D721Med (cell line): ENCODE measurements at regions not wholly inside any gene's neighbourhood (a gene's known extent, or its start where the extent isn't known, plus 50 kb on each side); places are given as distances from the start of the nearest gene placed in this dataset.

Experiments used
- DNase-seq: peaks from one replicate; pipeline ENCODE4 v3.0.0; 2011; ENCODE audit warnings: low spot score; ENCODE audit not compliant: insufficient read length
- FAIRE-seq: peaks from 2 replicates; lab custom pipeline; 2011; peaks lifted over from hg19 to GRCh38; lab: Jason Lieb, UNC
- TF ChIP-seq, protein P1 (sequence below): IDR thresholded peaks from 2 replicates; pipeline ENCODE4 v1.5.1; 2012; ENCODE audit warnings: mild to moderate bottlenecking, control low read depth; ENCODE audit not compliant: insufficient read depth; ENCODE audit errors: missing control alignments

DNA sequence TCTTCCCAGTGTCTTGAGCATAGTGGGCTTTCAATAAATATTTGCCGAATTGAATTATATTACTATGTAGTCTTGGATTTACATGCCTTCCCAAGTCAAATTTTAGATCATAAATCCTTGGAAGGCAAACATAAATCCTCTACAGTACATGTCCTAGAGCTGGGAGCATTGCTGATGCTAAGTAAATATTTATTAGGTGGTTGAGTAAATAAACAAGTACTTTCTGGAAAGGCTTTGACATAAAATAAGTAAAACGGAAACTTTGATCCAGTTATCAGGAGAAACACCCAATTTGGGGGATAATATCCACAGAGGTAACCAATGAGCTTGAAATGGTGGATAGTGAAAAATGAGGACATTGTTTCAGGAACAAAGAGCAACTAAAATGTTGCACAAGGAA, 162.8 kb upstream of the SVIL start:
- no peak for FAIRE-seq
- DNase-seq = no peak
- TF ChIP-seq, protein P1, sequence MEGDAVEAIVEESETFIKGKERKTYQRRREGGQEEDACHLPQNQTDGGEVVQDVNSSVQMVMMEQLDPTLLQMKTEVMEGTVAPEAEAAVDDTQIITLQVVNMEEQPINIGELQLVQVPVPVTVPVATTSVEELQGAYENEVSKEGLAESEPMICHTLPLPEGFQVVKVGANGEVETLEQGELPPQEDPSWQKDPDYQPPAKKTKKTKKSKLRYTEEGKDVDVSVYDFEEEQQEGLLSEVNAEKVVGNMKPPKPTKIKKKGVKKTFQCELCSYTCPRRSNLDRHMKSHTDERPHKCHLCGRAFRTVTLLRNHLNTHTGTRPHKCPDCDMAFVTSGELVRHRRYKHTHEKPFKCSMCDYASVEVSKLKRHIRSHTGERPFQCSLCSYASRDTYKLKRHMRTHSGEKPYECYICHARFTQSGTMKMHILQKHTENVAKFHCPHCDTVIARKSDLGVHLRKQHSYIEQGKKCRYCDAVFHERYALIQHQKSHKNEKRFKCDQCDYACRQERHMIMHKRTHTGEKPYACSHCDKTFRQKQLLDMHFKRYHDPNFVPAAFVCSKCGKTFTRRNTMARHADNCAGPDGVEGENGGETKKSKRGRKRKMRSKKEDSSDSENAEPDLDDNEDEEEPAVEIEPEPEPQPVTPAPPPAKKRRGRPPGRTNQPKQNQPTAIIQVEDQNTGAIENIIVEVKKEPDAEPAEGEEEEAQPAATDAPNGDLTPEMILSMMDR = no peak

DNA sequence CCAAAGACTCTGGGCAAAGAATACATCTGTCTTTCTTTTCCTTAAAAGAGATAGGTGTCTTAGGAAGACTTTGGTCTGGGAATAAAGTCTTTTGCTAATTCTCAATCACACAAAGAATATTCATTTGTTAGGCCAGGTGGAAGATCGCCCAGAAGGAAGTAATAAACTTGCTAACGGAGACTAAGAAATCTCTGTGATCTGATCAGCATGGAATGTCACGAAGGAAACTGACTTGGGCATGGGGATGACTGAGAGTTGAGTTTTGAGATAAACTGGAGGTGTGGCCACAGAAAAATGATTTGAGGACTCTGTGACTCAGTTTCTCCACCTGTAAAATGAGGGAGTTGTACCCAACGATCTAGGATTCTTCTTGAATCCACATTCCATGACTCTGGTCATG, 161.1 kb upstream of the SVIL start:
- TF ChIP-seq, protein P1 = no peak
- DNase-seq = no peak
- FAIRE-seq = no peak

DNA sequence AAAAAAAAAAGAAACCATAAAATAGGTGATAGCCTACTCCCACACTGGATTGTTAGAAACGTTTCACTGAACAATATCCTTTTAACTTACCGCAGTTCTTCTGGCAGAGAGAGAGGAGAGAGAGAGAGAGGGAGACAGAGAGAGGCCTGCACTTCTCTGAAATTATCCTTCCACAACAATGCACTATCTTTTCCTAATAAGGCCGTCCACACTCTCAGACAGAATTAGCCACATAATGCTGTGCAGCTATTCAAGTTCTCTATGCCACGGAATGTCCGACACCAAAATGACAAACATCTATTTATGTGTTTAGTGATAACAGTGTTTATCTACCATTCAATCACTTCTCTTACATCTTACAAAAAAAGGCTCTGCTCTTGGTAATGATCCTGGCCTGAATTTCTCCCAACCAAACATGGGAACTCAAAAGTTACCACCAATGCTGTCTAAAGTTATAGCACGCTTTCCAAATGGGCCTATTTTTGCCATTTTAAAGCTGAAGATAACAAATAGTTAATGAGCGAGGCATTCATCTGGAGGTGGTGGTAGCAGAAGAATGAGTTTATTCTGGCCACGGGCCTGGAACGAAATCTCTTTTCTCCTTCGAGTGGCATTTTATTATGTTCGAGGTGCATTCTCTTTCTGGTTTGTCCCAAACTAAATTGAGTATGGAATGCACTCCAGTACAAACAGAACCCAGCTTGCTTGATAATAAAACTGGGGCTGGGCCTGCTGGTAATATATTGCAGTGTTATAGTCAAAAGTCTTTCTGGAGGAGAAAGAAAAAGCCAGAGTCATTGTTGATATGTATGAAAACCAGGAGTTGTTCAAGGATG, 160.2 kb upstream of the SVIL start:
- FAIRE-seq = no peak
- TF ChIP-seq, protein P1 = no peak
- no peak for DNase-seq

DNA sequence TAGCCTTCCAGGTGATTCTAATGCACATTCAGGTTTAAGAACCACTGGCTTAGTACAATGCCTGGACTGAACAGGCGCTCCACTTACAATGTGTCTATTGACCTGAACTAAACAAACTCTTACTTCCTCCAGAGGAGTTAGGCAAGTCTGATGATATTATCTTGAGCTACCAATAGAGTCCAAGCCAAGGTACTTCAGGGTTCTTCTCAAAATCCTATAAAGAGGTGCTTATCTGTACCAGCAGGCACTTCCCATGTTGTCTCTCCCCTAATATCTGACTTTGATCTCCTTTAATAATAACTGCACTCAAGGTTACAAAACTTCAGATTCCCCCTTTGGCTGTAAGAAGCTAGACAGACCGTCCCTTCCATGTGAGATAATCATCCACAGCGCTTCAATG, 157.0 kb upstream of the SVIL start:
- DNase-seq (no peak), FAIRE-seq (no peak)
- TF ChIP-seq, protein P1 = no peak

DNA sequence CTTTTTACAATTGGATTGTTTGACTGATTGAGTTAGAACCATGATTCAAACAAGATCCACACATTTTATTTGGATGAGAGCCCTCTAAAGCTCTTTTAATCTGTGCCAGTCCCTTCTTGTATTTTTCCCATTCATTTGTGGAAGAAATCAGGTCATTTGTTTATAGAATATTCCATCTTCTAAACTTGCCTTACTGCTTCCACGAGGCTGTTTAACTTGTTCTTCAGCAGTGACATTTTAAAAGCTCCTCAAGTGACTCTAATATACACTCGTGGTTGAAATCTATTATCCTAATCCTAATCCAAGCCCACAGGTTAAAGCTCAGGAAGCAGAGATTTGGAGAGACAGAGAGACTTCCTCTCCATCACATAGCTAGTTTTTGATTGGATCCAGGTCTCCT, 155.4 kb upstream of the SVIL start:
- TF ChIP-seq, protein P1 = no peak
- DNase-seq (no peak), FAIRE-seq (no peak)

DNA sequence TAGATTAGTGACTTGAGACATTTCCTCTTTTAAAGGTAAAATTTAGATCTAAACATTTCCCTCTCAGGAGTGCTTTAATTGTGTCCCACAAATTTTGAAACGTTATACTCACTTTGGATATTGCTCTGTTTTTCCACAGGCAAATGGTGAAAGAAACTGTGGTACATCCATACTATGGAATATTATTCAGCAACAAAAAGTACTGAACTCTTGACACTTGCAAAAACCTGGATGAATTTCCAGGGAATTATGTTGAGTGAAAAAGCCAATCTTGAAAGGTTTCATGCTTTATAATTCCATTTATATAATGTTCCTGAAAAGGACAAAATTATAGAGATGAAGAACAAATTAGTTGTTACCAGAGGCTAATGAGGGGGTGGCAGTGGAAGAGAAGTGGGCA, 153.3 kb upstream of the SVIL start:
- FAIRE-seq = no peak
- TF ChIP-seq, protein P1 = no peak
- no peak for DNase-seq

DNA sequence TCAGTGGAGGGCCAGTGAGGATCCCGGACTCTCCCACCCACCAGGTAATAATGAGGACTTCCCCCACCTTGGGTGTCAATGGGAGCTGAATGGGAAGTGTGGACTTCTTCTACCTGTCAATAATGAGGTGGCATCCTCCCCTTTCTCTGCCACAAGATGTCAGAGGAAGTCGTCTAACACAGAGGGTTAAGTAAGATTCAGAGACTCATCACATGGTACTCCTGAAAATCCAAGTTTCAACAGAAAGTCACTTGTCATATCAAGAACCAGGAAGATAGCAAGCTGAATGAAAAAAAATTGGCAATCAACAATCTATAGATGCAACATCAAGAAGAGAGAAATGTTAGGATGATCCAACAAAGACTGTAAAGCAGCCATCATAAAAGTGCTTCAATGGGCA, 150.9 kb upstream of the SVIL start:
- FAIRE-seq (no peak), DNase-seq (no peak)
- TF ChIP-seq, protein P1 = no peak
